Right atrium auricular region (tissue), 2 donors: ENCODE measurements at regions not wholly inside any gene's neighbourhood (a gene's known extent, or its start where the extent isn't known, plus 50 kb on each side); places are given as distances from the start of the nearest gene placed in this dataset.

Experiments used
- DNase-seq: peaks from one replicate; pipeline ENCODE4 v3.0.0-alpha.2; 2019; ENCODE audit warnings: low spot score
- H3K27ac ChIP-seq, 2 donors: fragments of 200-600 bp; sonication (generic); 1 replicate in 1 of 2; 2 replicates in 1 of 2; pipeline ENCODE4 v1.5.1; 2016 to 2019
- H3K27me3 ChIP-seq, 2 donors: fragments of 200-600 bp; sonication (generic); one replicate each; pipeline versions ENCODE4 v1.5.1 to v1.6.0; 2017 to 2019
- H3K36me3 ChIP-seq: fragments of 200-600 bp; sonication (generic); one replicate; pipeline ENCODE4 v1.5.1; 2016
- H3K4me1 ChIP-seq, 2 donors: fragments of 200-600 bp; sonication (generic); one replicate each; pipeline versions ENCODE4 v1.5.1 to v1.6.0; 2017 to 2019
- H3K4me3 ChIP-seq, 2 donors: fragments of 200-600 bp; sonication (generic); 1 replicate in 1 of 2; 2 replicates in 1 of 2; pipeline ENCODE4 v1.5.1; 2017 to 2019; ENCODE audit warnings: mild to moderate bottlenecking in 1 of 2, moderate library complexity in 1 of 2
- H3K9me3 ChIP-seq, 2 donors: fragments of 200-600 bp; sonication (generic); one replicate each; pipeline ENCODE4 v1.5.1; 2019
- TF ChIP-seq, protein P1 (sequence below), 2 donors: fragments of 200-600 bp; sonication (generic); IDR thresholded peaks; one replicate each; pipeline ENCODE4 v1.5.1; 2019; ENCODE audit warnings: antibody characterized with exemption in 2 of 2

DNA sequence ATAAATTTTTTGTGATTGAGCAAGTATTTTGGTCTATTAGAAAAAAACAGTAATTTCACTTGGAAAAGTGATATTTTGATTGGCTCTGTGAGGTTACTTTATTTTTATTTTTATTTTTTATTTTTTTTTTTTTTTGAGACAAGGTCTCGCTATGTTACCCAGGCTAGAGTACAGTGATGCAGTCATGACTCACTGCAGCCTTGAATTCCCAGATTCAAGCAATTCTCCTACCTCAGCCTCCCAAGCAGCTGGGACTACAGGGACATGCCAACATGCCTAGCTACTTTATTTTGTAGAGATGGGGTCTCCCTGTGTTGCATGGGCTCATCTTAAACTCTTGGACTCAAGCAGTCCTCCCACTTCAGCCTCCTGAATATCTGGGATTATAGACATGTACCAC is 60.9 kb upstream of the MGAT5 start:
- no peak overlapping the region for H3K4me3 ChIP-seq
- H3K36me3 ChIP-seq = no peaks in the 10 kb centered on the region
- TF ChIP-seq, protein P1, sequence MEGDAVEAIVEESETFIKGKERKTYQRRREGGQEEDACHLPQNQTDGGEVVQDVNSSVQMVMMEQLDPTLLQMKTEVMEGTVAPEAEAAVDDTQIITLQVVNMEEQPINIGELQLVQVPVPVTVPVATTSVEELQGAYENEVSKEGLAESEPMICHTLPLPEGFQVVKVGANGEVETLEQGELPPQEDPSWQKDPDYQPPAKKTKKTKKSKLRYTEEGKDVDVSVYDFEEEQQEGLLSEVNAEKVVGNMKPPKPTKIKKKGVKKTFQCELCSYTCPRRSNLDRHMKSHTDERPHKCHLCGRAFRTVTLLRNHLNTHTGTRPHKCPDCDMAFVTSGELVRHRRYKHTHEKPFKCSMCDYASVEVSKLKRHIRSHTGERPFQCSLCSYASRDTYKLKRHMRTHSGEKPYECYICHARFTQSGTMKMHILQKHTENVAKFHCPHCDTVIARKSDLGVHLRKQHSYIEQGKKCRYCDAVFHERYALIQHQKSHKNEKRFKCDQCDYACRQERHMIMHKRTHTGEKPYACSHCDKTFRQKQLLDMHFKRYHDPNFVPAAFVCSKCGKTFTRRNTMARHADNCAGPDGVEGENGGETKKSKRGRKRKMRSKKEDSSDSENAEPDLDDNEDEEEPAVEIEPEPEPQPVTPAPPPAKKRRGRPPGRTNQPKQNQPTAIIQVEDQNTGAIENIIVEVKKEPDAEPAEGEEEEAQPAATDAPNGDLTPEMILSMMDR (IDR thresholded peaks at IDR 0.05) = no peak
- no peak overlapping the region for H3K27ac ChIP-seq
- no peaks in the 10 kb centered on the region for H3K9me3 ChIP-seq
- H3K4me1 ChIP-seq = peaks cover 0 to 50% of the 10 kb centered on the region in 2 donors
- no peak for DNase-seq
- no peaks in the 10 kb centered on the region for H3K27me3 ChIP-seq

DNA sequence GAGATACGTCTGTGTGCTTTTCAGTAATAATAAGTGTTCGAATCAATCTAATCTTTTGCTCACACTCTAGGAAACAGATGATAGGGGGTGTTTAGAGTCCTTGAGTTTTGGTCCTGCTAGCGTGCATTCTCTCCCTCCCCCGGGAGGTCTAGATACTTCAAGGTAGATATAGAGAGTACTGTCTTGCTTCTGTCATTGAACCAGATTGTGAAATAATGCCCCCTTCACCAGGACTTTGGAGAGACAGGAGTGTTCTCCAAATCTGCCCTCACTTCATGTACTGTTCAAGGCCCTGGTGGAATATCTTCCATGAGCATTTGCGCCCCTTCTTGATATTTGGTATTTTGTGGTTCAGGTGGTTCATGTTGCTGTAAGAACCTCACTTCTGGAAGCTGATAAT is 59.4 kb upstream of the MGAT5 start:
- peaks cover 0 to 56% of the 10 kb centered on the region in 2 donors for H3K4me1 ChIP-seq

DNA sequence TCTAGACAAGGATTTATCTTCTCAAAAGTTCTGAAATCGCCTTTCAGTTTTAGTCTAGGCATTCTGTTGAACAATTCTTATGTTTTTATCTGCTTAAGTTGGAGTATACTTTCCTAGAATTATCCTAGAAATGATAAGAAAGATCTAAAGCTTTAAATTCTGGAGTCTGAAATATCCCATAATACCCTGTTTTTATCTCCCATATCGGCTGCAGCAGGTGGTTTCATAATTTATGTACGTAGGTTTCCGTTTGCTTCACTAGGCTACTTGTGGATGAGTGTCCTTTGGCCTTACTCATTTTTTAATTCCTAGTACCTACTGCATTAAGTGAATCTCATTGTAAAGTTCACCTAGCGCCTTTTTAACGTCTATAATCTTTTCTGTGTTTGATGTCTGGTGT is 58.5 kb upstream of the MGAT5 start:
- H3K9me3 ChIP-seq = no peaks in the 10 kb centered on the region
- TF ChIP-seq, protein P1 (IDR thresholded peaks at IDR 0.05) = no peak
- H3K27me3 ChIP-seq = no peaks in the 10 kb centered on the region

More for the DNA sequence above, 59.4 kb upstream of the MGAT5 start:
- H3K9me3 ChIP-seq = no peaks in the 10 kb centered on the region
- no peak overlapping the region for H3K4me3 ChIP-seq
- no peaks in the 10 kb centered on the region for H3K27me3 ChIP-seq
- DNase-seq = no peak
- H3K36me3 ChIP-seq = no peaks in the 10 kb centered on the region
- TF ChIP-seq, protein P1 (IDR thresholded peaks at IDR 0.05) = no peak
- H3K27ac ChIP-seq = no peak overlapping the region

DNA sequence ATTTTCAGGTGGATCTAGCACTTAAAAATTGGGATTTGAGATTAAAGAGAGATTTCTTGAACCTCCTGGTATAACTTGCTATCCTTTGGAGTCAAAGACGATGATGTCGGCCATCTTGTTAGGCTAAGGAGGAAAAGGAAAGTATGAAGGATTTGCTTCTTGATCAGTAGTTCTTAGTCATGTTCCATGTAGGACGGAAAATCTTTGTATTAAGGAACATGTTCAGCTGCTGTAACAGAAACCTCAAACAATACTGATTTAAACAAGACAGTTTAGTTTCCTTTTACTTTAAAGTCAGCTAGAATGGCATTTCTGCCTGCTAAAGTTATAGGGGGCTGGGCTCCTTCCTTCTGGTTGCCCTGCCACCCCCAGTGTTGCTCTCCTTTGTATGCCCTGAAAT is 56.4 kb upstream of the MGAT5 start:
- Histone ChIP-seq H3K36me3 (no peaks in the 10 kb centered on the region), H3K27ac (peak overlapping the region; percentile 13 to 52), H3K4me1 (peaks cover 0 to 71% of the 10 kb centered on the region in 2 donors), H3K4me3 (no peak overlapping the region), H3K27me3 (no peaks in the 10 kb centered on the region), H3K9me3 (no peaks in the 10 kb centered on the region)
- no peak for DNase-seq
- TF ChIP-seq, protein P1 (IDR thresholded peaks at IDR 0.05) = no peak

More for the DNA sequence above, 58.5 kb upstream of the MGAT5 start:
- H3K4me1 ChIP-seq = peaks cover 0 to 57% of the 10 kb centered on the region in 2 donors
- H3K27ac ChIP-seq = no peak overlapping the region
- no peaks in the 10 kb centered on the region for H3K36me3 ChIP-seq
- no peak for DNase-seq
- no peak overlapping the region for H3K4me3 ChIP-seq

DNA sequence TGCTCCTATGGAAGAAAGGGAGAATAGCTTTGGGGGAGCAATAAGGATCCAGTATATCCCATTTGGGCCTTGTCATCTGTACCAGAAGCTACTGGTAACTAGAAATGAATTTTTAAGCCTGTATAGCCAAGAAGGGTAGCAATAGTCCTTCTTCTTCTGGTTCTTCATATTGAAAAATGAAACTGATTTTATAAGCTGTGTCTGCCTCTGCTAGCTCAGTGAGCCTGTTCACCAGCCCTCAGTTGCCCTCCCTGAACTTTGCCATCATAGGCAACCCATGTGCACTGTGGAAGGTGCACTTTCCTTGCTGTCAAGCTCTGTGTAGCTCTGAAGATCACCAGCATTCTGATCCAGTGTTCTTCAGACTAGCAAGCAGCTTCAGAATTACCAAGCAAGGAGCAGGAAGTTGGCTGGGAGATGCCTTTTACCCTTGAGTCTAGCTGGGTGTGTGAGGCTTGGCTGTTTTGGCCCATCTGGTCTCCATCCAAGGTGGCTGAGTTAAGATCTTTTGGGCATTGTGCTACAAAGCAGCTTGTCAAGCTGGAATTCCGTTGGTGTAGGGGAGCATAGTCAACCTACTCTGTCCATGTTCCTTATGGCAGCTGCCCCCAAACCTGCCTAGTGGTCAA is 55.8 kb upstream of the MGAT5 start:
- H3K4me3 ChIP-seq = no peak overlapping the region
- peak overlapping the region; percentile 13 to 52 for H3K27ac ChIP-seq
- TF ChIP-seq, protein P1 (IDR thresholded peaks at IDR 0.05) = no peak
- H3K4me1 ChIP-seq = peaks cover 0 to 72% of the 10 kb centered on the region in 2 donors
- H3K9me3 ChIP-seq = no peaks in the 10 kb centered on the region
- H3K27me3 ChIP-seq = no peaks in the 10 kb centered on the region
- no peaks in the 10 kb centered on the region for H3K36me3 ChIP-seq
- no peak for DNase-seq

DNA sequence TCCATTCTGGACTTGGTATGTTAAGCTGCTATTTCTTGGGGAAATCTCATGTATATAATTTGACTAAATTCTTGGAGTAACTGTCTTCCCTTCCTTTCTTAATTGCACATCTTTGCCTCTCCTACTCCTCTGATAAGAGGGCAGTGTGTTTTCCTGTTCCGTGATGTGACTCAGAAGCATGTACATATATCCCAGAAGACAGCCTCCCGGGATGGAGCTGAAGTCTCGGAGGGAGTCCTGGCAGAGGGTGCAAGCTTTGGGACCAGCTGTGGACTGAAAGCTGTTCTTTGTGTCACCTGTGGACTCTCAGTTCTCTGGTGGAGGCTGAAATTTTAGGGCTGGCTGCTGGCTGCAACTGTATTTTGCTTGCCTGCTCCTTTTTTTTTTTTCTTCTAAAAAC is 54.7 kb upstream of the MGAT5 start:
- TF ChIP-seq, protein P1 (IDR thresholded peaks at IDR 0.05) = no peak
- no peaks in the 10 kb centered on the region for H3K27me3 ChIP-seq
- no peak overlapping the region for H3K27ac ChIP-seq
- H3K9me3 ChIP-seq = no peaks in the 10 kb centered on the region
- no peaks in the 10 kb centered on the region for H3K36me3 ChIP-seq
- DNase-seq = no peak
- no peak overlapping the region for H3K4me3 ChIP-seq
- peaks cover 0 to 62% of the 10 kb centered on the region in 2 donors for H3K4me1 ChIP-seq
